ENCODE measurements at regions not wholly inside any gene's neighbourhood (a gene's known extent, or its start where the extent isn't known, plus 50 kb on each side); places are given as distances from the start of the nearest gene placed in this dataset.

GRCh38 chr16:76193906-76194615 lies 83.1 kb upstream of the CNTNAP4 start:
- ChIA-PET POLR2A (no interaction called here), CTCF (no interaction called here)
- Mint-ChIP-seq H3K27ac (no peak overlapping the region), H3K9me3 (no peaks in the 10 kb centered on the region), H3K27me3 (no peaks in the 10 kb centered on the region), H3K36me3 (ENCODE audit: low read depth) (no peaks in the 10 kb centered on the region), H3K4me3 (no peak overlapping the region), H3K4me1 (no peaks in the 10 kb centered on the region)
- DNase-seq, result no peak

DNA sequence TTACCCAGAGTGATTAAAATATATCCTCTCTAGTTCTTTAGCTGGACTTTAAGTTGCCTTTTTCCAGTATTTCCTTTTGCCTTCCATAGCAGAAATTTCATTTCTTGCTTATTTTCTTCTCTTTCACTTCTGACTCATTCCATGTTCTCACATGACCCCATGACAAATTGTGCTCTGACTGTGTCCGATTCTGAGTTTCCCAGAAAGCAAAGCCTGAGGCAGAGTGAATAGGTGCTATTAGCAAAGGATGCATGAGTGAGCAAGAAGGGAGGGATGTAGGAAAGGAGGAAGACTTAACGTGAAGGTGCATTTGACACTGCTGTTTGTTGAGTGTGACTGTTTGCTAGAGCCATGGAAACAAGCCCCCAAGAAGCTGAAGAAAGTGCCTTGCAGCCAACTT lies 82.6 kb upstream of the CNTNAP4 start:
- ChIA-PET POLR2A (no interaction called here), CTCF (no interaction called here)
- Mint-ChIP-seq H3K4me1 (no peaks in the 10 kb centered on the region), H3K36me3 (ENCODE audit: low read depth) (no peaks in the 10 kb centered on the region), H3K27me3 (no peaks in the 10 kb centered on the region), H3K4me3 (no peak overlapping the region), H3K27ac (no peak overlapping the region), H3K9me3 (no peaks in the 10 kb centered on the region)
- no peak for DNase-seq

DNA sequence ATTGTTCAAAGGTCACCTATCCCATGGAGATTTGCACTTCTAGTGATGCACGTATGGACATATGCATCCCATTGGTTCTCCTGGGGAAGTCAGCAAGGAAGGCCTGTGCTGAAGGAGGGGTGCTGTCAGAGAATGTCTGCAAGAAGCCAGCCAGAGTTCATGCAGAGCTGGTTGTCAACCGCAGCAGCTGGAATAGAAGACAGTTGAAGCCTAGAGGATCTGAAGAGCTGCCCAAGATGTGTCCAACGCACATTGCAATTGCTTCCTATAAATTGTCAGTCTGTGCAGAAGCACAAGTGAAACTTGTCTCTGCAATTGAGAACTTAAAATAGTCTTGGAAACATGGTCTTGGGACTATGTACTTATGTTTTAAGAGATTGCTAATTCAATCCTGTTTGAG lies 82.1 kb upstream of the CNTNAP4 start:
- Mint-ChIP-seq H3K4me1 (no peaks in the 10 kb centered on the region), H3K4me3 (no peak overlapping the region), H3K27me3 (no peaks in the 10 kb centered on the region), H3K36me3 (ENCODE audit: low read depth) (no peaks in the 10 kb centered on the region), H3K9me3 (no peaks in the 10 kb centered on the region), H3K27ac (no peak overlapping the region)
- ChIA-PET POLR2A (no interaction called here), CTCF (no interaction called here)
- DNase-seq, result no peak

GRCh38 chr16:76195648-76196047 lies 81.6 kb upstream of the CNTNAP4 start:
- CTCF ChIA-PET, result no interaction called here
- Mint-ChIP-seq H3K4me1 (no peaks in the 10 kb centered on the region), H3K36me3 (ENCODE audit: low read depth) (no peaks in the 10 kb centered on the region), H3K4me3 (no peak overlapping the region), H3K27ac (no peak overlapping the region), H3K27me3 (no peaks in the 10 kb centered on the region), H3K9me3 (no peaks in the 10 kb centered on the region)
- DNase-seq, result no peak
- POLR2A ChIA-PET, result no interaction called here

- CTCF ChIA-PET, result no interaction called here
- DNase-seq, result no peak
- H3K27me3 Mint-ChIP-seq, result no peaks in the 10 kb centered on the region
- H3K27ac Mint-ChIP-seq, result no peak overlapping the region
- no peaks in the 10 kb centered on the region for H3K9me3 Mint-ChIP-seq
- no peaks in the 10 kb centered on the region for H3K4me1 Mint-ChIP-seq
- POLR2A ChIA-PET, result no interaction called here
- no peak overlapping the region for H3K4me3 Mint-ChIP-seq
- H3K36me3 Mint-ChIP-seq (ENCODE audit: low read depth), result no peaks in the 10 kb centered on the region
These were observed 79.3 kb upstream of the CNTNAP4 start for GRCh38 chr16:76197900-76198299.

DNA sequence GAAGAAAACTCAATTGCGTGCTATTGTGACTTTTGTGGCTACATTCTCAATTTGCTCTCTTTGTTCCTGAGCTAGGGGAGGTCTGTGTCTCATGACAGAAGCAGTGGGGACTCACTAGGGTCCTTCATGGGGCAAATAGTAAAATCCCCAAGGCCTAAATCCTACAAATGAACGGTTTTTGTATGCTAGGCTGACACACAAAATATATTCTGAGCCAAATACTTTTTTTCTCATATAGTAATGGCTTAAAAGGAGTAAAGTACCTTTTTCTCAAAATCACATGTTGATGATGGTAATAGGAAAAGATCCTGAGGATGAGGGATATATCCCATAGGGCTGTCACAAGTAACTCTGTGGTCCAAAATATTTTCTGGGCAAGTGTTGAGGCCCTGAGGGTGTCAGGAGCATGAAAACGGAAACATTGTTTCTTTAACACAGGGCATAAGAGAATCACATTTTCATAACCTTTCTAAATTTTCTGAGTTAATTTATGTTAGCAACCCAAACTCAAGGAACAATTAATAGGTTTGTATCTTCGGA lies 77.5 kb upstream of the CNTNAP4 start:
- ChIA-PET POLR2A (no interaction called here), CTCF (no interaction called here)
- H3K4me1 Mint-ChIP-seq, result no peaks in the 10 kb centered on the region
- H3K36me3 Mint-ChIP-seq (ENCODE audit: low read depth), result no peaks in the 10 kb centered on the region
- no peak overlapping the region for H3K4me3 Mint-ChIP-seq
- H3K9me3 Mint-ChIP-seq, result no peaks in the 10 kb centered on the region
- no peak overlapping the region for H3K27ac Mint-ChIP-seq
- no peak for DNase-seq
- no peaks in the 10 kb centered on the region for H3K27me3 Mint-ChIP-seq

DNA sequence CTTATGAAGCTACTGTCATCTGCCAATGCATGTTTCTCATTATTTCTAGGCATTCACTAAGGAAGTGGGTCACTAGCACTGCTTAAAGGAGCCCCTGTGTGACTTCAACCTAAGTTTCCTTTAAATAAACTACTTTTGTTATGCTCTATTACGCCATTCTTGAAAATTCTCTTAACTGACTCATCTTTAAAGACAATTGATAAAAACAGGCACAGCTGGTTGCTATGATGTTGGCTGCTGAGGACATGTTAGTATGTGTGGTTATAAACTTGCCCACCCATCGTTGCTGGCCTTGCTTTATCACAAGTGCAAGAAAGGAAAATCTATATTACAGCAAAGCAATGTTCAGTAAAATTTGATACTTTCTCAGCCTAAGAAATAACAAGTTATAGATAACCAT lies 75.8 kb upstream of the CNTNAP4 start:
- DNase-seq, result no peak
- no peak overlapping the region for H3K4me3 Mint-ChIP-seq
- H3K9me3 Mint-ChIP-seq, result peaks cover 5% of the 10 kb centered on the region
- no peaks in the 10 kb centered on the region for H3K36me3 Mint-ChIP-seq (ENCODE audit: low read depth)
- no peak overlapping the region for H3K27ac Mint-ChIP-seq
- ChIA-PET CTCF (no interaction called here), POLR2A (no interaction called here)
- no peaks in the 10 kb centered on the region for H3K4me1 Mint-ChIP-seq
- H3K27me3 Mint-ChIP-seq, result no peaks in the 10 kb centered on the region

- Mint-ChIP-seq H3K27me3 (no peaks in the 10 kb centered on the region), H3K4me3 (no peak overlapping the region), H3K36me3 (ENCODE audit: low read depth) (no peaks in the 10 kb centered on the region), H3K9me3 (peaks cover 5% of the 10 kb centered on the region), H3K27ac (no peak overlapping the region), H3K4me1 (no peaks in the 10 kb centered on the region)
- ChIA-PET CTCF (no interaction called here), POLR2A (no interaction called here)
- DNase-seq, result no peak
These were observed 73.0 kb upstream of the CNTNAP4 start for GRCh38 chr16:76204249-76204648.

GRCh38 chr16:76207270-76207669 lies 69.9 kb upstream of the CNTNAP4 start:
- Mint-ChIP-seq H3K27ac (no peak overlapping the region), H3K4me1 (no peaks in the 10 kb centered on the region), H3K9me3 (peaks cover 7% of the 10 kb centered on the region), H3K27me3 (no peaks in the 10 kb centered on the region), H3K36me3 (ENCODE audit: low read depth) (no peaks in the 10 kb centered on the region), H3K4me3 (no peak overlapping the region)
- POLR2A ChIA-PET, result no interaction called here
- CTCF ChIA-PET, result interaction anchor here (0.8 kb wide), 1 partner anchor 13 kb away, joined by 3 read pairs; no protein-coding TSS in a partner anchor
- DNase-seq, result no peak

- CTCF ChIA-PET, result no interaction called here
- H3K36me3 Mint-ChIP-seq (ENCODE audit: low read depth), result no peaks in the 10 kb centered on the region
- no peak overlapping the region for H3K4me3 Mint-ChIP-seq
- DNase-seq, result no peak
- peaks cover 10% of the 10 kb centered on the region for H3K9me3 Mint-ChIP-seq
- H3K27me3 Mint-ChIP-seq, result no peaks in the 10 kb centered on the region
- H3K4me1 Mint-ChIP-seq, result no peaks in the 10 kb centered on the region
- POLR2A ChIA-PET, result no interaction called here
- H3K27ac Mint-ChIP-seq, result no peak overlapping the region
These were observed 67.0 kb upstream of the CNTNAP4 start for GRCh38 chr16:76210157-76210556.

GRCh38 chr16:76213860-76214259 lies 63.3 kb upstream of the CNTNAP4 start:
- Mint-ChIP-seq H3K4me3 (no peak overlapping the region), H3K4me1 (no peaks in the 10 kb centered on the region), H3K27me3 (no peaks in the 10 kb centered on the region), H3K27ac (no peak overlapping the region), H3K36me3 (ENCODE audit: low read depth) (no peaks in the 10 kb centered on the region), H3K9me3 (peaks cover 6% of the 10 kb centered on the region)
- no peak for DNase-seq
- ChIA-PET CTCF (no interaction called here), POLR2A (no interaction called here)

DNA sequence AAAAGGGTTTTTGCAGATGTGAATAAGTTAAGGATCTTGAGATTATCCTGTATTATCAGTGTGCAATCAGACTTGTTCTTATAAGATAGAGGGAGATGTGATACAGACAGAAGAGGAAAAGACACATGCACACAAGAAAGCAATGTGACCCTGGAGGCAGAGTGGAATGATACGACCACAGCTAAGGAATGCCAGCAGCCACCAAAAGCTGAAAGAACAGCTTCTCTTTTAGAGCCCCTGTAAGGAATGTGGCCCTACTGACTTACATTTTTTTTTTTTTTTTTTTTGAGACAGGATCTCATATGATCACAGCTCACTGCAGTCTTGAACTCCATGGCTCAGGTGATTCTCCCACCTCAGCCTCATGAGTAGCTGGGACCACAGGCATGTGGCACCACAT lies 62.3 kb upstream of the CNTNAP4 start:
- H3K36me3 Mint-ChIP-seq (ENCODE audit: low read depth), result no peaks in the 10 kb centered on the region
- POLR2A ChIA-PET, result no interaction called here
- peaks cover 6% of the 10 kb centered on the region for H3K9me3 Mint-ChIP-seq
- H3K4me1 Mint-ChIP-seq, result no peaks in the 10 kb centered on the region
- no peak overlapping the region for H3K27ac Mint-ChIP-seq
- H3K27me3 Mint-ChIP-seq, result no peaks in the 10 kb centered on the region
- DNase-seq, result no peak
- H3K4me3 Mint-ChIP-seq, result no peak overlapping the region
- CTCF ChIA-PET, result interaction anchor here (0.6 kb wide), 1 partner anchor 439 kb away, joined by 3 read pairs; no protein-coding TSS in a partner anchor

GRCh38 chr16:76222087-76222486 lies 55.1 kb upstream of the CNTNAP4 start:
- H3K4me3 Mint-ChIP-seq, result no peak overlapping the region
- no peaks in the 10 kb centered on the region for H3K9me3 Mint-ChIP-seq
- DNase-seq, result no peak
- H3K4me1 Mint-ChIP-seq, result no peaks in the 10 kb centered on the region
- ChIA-PET CTCF (no interaction called here), POLR2A (no interaction called here)
- no peaks in the 10 kb centered on the region for H3K27me3 Mint-ChIP-seq
- H3K36me3 Mint-ChIP-seq (ENCODE audit: low read depth), result no peaks in the 10 kb centered on the region
- no peak overlapping the region for H3K27ac Mint-ChIP-seq

DNA sequence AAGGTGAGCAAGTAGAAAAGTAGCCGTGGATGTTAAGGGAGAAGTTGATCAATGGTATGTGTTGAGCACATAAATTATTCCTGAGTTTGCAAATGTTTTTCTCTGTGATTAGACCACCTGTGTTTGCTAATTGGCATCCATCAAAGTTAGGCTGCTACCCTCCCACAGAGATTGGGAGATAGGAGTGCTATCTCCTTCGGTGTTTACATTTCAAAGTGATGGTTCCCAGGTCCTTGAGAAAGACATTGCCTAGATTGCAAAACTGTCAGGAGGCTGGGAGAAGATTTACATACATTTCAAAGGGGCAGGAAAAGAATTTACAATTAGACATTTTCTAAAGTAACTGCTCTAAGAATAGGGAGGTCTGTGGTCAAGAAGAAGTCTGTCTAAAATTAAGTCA lies 54.3 kb upstream of the CNTNAP4 start:
- H3K4me3 Mint-ChIP-seq, result no peak overlapping the region
- no peak for DNase-seq

More for the DNA sequence above, 54.3 kb upstream of the CNTNAP4 start:
- H3K9me3 Mint-ChIP-seq, result no peaks in the 10 kb centered on the region
- H3K4me1 Mint-ChIP-seq, result no peaks in the 10 kb centered on the region
- ChIA-PET CTCF (no interaction called here), POLR2A (no interaction called here)
- no peaks in the 10 kb centered on the region for H3K36me3 Mint-ChIP-seq (ENCODE audit: low read depth)
- no peaks in the 10 kb centered on the region for H3K27me3 Mint-ChIP-seq
- H3K27ac Mint-ChIP-seq, result no peak overlapping the region
